GM06990 (cell line): ENCODE measurements at regions not wholly inside any gene's neighbourhood (a gene's known extent, or its start where the extent isn't known, plus 50 kb on each side); places are given as distances from the start of the nearest gene placed in this dataset.

Experiments used
- DNase-seq: peaks from one replicate; pipeline ENCODE4 v3.0.0-alpha.2; 2011; ENCODE audit not compliant: insufficient read length; ENCODE audit errors: extremely low read depth
- H3K27me3 ChIP-seq: replicated peaks from 2 replicates; pipeline ENCODE4 v1.6.0; 2011; ENCODE audit warnings: low read length; ENCODE audit not compliant: control insufficient read depth, insufficient read depth
- H3K36me3 ChIP-seq: 2 replicates; pipeline ENCODE4 v1.5.1; 2011; ENCODE audit warnings: low read length; ENCODE audit not compliant: control insufficient read depth, insufficient read depth
- H3K4me3 ChIP-seq: replicated peaks from 2 replicates; pipeline ENCODE4 v1.5.1; 2011; ENCODE audit warnings: low read depth, mild to moderate bottlenecking, control low read depth, low read length
- CTCF ChIP-seq: IDR thresholded peaks from 2 replicates; pipeline ENCODE4 v1.5.1; 2011; ENCODE audit warnings: low read length, control low read depth, mild to moderate bottlenecking, inconsistent platforms; ENCODE audit not compliant: insufficient read depth, poor library complexity, severe bottlenecking

DNA sequence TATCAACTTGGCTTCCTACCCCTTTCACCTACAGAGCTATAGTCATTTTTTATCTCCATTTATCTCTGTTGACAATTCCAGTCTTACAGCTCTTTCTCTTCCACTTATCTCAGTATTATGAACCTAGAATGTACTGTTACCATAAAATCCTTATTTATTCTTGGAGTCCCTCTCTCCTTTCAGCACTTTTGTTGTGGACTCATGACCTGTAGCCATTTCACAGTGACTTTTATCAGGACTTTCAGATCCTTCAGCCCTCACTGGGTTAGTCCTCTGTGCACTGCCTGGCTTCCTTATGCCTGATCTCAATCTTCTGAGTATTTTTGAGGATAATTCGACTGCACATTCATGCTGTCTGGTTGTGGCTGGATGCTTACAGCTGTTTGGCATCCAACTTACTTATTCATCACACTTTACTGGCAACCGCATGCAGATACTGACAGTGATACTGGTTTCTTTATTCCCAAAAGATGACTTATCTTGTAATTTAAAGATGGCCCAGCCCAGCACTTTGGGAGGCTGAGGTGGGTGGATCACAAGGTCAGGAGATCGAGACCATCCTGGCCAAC is 293.3 kb downstream of the MAN2A1 start:
- H3K36me3 ChIP-seq, result no peaks in the 10 kb centered on the region
- H3K4me3 ChIP-seq, result no peak overlapping the region
- DNase-seq, result no peak
- TF ChIP-seq CTCF, result no peak
- no peaks in the 10 kb centered on the region for H3K27me3 ChIP-seq

DNA sequence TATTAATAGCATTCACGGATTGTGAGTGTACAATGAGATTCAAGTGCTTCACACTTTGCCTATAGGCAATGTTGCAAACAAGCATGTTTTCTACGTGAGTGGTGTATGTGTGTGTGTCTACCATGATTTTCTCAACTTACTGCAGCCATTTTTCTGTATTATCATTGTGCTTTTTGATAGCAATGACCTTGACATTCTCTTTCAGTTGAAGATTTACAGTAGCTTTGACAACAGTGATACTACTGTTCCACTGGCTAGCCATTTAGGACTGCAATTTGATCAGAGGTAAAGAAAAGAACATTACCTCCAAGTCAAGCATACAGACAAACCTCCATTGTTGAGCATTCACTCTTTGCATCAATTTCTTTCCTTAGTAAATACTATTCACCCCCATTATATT is 297.0 kb downstream of the MAN2A1 start:
- Histone ChIP-seq H3K4me3 (no peak overlapping the region), H3K27me3 (no peaks in the 10 kb centered on the region), H3K36me3 (no peaks in the 10 kb centered on the region)
- TF ChIP-seq CTCF, result no peak
- no peak for DNase-seq

GRCh38 chr5:109987355-109987754 is 297.6 kb downstream of the MAN2A1 start:
- TF ChIP-seq CTCF, result no peak
- H3K27me3 ChIP-seq, result no peaks in the 10 kb centered on the region
- no peak for DNase-seq
- H3K36me3 ChIP-seq, result no peaks in the 10 kb centered on the region
- H3K4me3 ChIP-seq, result no peak overlapping the region

- H3K4me3 ChIP-seq, result no peak overlapping the region
- DNase-seq, result no peak
- no peaks in the 10 kb centered on the region for H3K27me3 ChIP-seq
- TF ChIP-seq CTCF, result no peak
- H3K36me3 ChIP-seq, result no peaks in the 10 kb centered on the region
Observed at GRCh38 chr5:109987970-109988369, 298.2 kb downstream of the MAN2A1 start.

DNA sequence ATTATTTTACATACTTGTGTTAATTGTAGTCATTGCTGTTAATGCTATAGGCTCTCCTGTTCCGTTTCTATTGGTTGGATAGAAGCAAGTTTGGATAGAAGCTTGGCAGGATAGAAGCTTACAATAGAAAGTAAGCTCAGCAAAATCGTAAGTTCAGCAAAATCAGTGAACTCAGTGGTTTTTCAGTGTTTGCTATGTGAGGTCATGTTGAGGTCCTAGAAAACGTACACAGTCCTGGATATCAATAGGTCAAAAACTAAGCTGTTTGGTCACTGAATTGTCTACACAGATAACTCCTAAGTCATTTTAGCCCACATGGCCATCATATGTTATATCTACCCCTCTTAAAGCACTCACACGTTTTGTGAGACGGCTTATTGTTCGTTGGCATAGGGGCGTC is 299.4 kb downstream of the MAN2A1 start:
- no peak for TF ChIP-seq CTCF
- H3K27me3 ChIP-seq, result no peaks in the 10 kb centered on the region
- DNase-seq, result no peak
- H3K4me3 ChIP-seq, result no peak overlapping the region
- H3K36me3 ChIP-seq, result no peaks in the 10 kb centered on the region
